Right atrium auricular region (tissue), 2 donors: ENCODE measurements at regions not wholly inside any gene's neighbourhood (a gene's known extent, or its start where the extent isn't known, plus 50 kb on each side); places are given as distances from the start of the nearest gene placed in this dataset.

Experiments used
- DNase-seq: peaks from one replicate; pipeline ENCODE4 v3.0.0-alpha.2; 2019; ENCODE audit warnings: low spot score
- H3K27ac ChIP-seq, 2 donors: fragments of 200-600 bp; sonication (generic); 1 replicate in 1 of 2; 2 replicates in 1 of 2; pipeline ENCODE4 v1.5.1; 2016 to 2019
- H3K27me3 ChIP-seq, 2 donors: fragments of 200-600 bp; sonication (generic); one replicate each; pipeline versions ENCODE4 v1.5.1 to v1.6.0; 2017 to 2019
- H3K36me3 ChIP-seq: fragments of 200-600 bp; sonication (generic); one replicate; pipeline ENCODE4 v1.5.1; 2016
- H3K4me1 ChIP-seq, 2 donors: fragments of 200-600 bp; sonication (generic); one replicate each; pipeline versions ENCODE4 v1.5.1 to v1.6.0; 2017 to 2019
- H3K4me3 ChIP-seq, 2 donors: fragments of 200-600 bp; sonication (generic); 1 replicate in 1 of 2; 2 replicates in 1 of 2; pipeline ENCODE4 v1.5.1; 2017 to 2019; ENCODE audit warnings: mild to moderate bottlenecking in 1 of 2, moderate library complexity in 1 of 2
- H3K9me3 ChIP-seq, 2 donors: fragments of 200-600 bp; sonication (generic); one replicate each; pipeline ENCODE4 v1.5.1; 2019
- CTCF ChIP-seq, 2 donors: fragments of 200-600 bp; sonication (generic); IDR thresholded peaks; one replicate each; pipeline ENCODE4 v1.5.1; 2019; ENCODE audit warnings: antibody characterized with exemption in 2 of 2

GRCh38 chr2:35946478-35946877 lies 409.1 kb upstream of the CRIM1 start:
- H3K9me3 ChIP-seq: no peaks in the 10 kb centered on the region
- no peak overlapping the region for H3K4me3 ChIP-seq
- DNase-seq: no peak
- no peaks in the 10 kb centered on the region for H3K36me3 ChIP-seq
- H3K4me1 ChIP-seq: no peaks in the 10 kb centered on the region
- H3K27ac ChIP-seq: no peak overlapping the region
- no peak for TF ChIP-seq CTCF (IDR thresholded peaks at IDR 0.05)
- H3K27me3 ChIP-seq: no peaks in the 10 kb centered on the region

GRCh38 chr2:35938838-35939237 lies 416.7 kb upstream of the CRIM1 start:
- H3K9me3 ChIP-seq: no peaks in the 10 kb centered on the region
- no peak for DNase-seq
- no peaks in the 10 kb centered on the region for H3K4me1 ChIP-seq
- no peaks in the 10 kb centered on the region for H3K27me3 ChIP-seq
- no peak for TF ChIP-seq CTCF (IDR thresholded peaks at IDR 0.05)
- H3K27ac ChIP-seq: no peak overlapping the region
- no peaks in the 10 kb centered on the region for H3K36me3 ChIP-seq
- H3K4me3 ChIP-seq: no peak overlapping the region

- no peaks in the 10 kb centered on the region for H3K36me3 ChIP-seq
- H3K9me3 ChIP-seq: no peaks in the 10 kb centered on the region
- H3K4me1 ChIP-seq: no peaks in the 10 kb centered on the region
- H3K4me3 ChIP-seq: no peak overlapping the region
- no peaks in the 10 kb centered on the region for H3K27me3 ChIP-seq
- no peak overlapping the region for H3K27ac ChIP-seq
- DNase-seq: no peak
- TF ChIP-seq CTCF (IDR thresholded peaks at IDR 0.05): no peak
Observed at GRCh38 chr2:35933031-35933430, 422.5 kb upstream of the CRIM1 start.

- no peak overlapping the region for H3K27ac ChIP-seq
- no peak for TF ChIP-seq CTCF (IDR thresholded peaks at IDR 0.05)
Observed at GRCh38 chr2:35932276-35932963, 423.2 kb upstream of the CRIM1 start.

GRCh38 chr2:35931626-35932025 lies 424.0 kb upstream of the CRIM1 start:
- Histone ChIP-seq H3K4me1 (no peaks in the 10 kb centered on the region), H3K4me3 (no peak overlapping the region), H3K36me3 (no peaks in the 10 kb centered on the region), H3K27me3 (no peaks in the 10 kb centered on the region), H3K9me3 (no peaks in the 10 kb centered on the region), H3K27ac (no peak overlapping the region)
- no peak for DNase-seq
- TF ChIP-seq CTCF (IDR thresholded peaks at IDR 0.05): no peak

More at GRCh38 chr2:35932276-35932963, 423.2 kb upstream of the CRIM1 start:
- Histone ChIP-seq H3K4me3 (no peak overlapping the region), H3K9me3 (no peaks in the 10 kb centered on the region), H3K4me1 (no peaks in the 10 kb centered on the region), H3K27me3 (no peaks in the 10 kb centered on the region), H3K36me3 (no peaks in the 10 kb centered on the region)
- no peak for DNase-seq

- H3K4me3 ChIP-seq: no peak overlapping the region
- H3K27ac ChIP-seq: no peak overlapping the region
- no peaks in the 10 kb centered on the region for H3K4me1 ChIP-seq
- no peak for TF ChIP-seq CTCF (IDR thresholded peaks at IDR 0.05)
- no peaks in the 10 kb centered on the region for H3K36me3 ChIP-seq
- no peak for DNase-seq
- H3K27me3 ChIP-seq: no peaks in the 10 kb centered on the region
- no peaks in the 10 kb centered on the region for H3K9me3 ChIP-seq
Observed at GRCh38 chr2:35931115-35931514, 424.5 kb upstream of the CRIM1 start.
